ENCODE measurements at regions not wholly inside any gene's neighbourhood (a gene's known extent, or its start where the extent isn't known, plus 50 kb on each side); places are given as distances from the start of the nearest gene placed in this dataset.

GRCh38 chr11:15888556-15889345 lies 467.6 kb downstream of the SOX6 start:
- no peak for DNase-seq (ENCODE audit: low spot score)
- FAIRE-seq, result no peak
- Histone ChIP-seq H3K79me2 (ENCODE audit: insufficient read depth, low read length) (no peaks in the 10 kb centered on the region), H3K4me1 (ENCODE audit: insufficient read depth, low read length) (no peaks in the 10 kb centered on the region), H3K4me2 (ENCODE audit: low read depth, low read length) (no peak overlapping the region), H3K9ac (ENCODE audit: insufficient read depth, low read depth, low read length) (no peak overlapping the region), H2AFZ (ENCODE audit: low read length) (no peak overlapping the region), H3K4me3 (replicated peaks in 1 of 3; ENCODE audit: insufficient read depth in 1 of 3, low read depth in 2 of 3, low read length in 3 of 3) (no peak overlapping the region), H3K27me3 (ENCODE audit: control insufficient read depth in 1 of 2, insufficient read depth in 2 of 2, low read length in 2 of 2) (peaks cover 1 to 14% of the 10 kb centered on the region in 2 experiments; a peak in 3 of 5 replicates), H4K20me1 (ENCODE audit: insufficient read depth, low read length) (no peaks in the 10 kb centered on the region), H3K36me3 (replicated peaks in 1 of 2; ENCODE audit: control insufficient read depth in 1 of 2, insufficient read depth in 2 of 2, low read length in 2 of 2) (no peaks in the 10 kb centered on the region), H3K27ac (ENCODE audit: extremely low read length, insufficient read depth, low read length) (no peak overlapping the region), H3K9me3 (ENCODE audit: low read length) (no peaks in the 10 kb centered on the region)
- no peak for TF ChIP-seq ATAD3A (CRISPR knock-in tag; IDR thresholded peaks at IDR 0.05)
- no peak for TF ChIP-seq ZXDC (CRISPR knock-in tag; IDR thresholded peaks at IDR 0.05)
- TF ChIP-seq KDM6A (CRISPR knock-in tag; IDR thresholded peaks at IDR 0.05; ENCODE audit: low read depth), result no peak
- no peak for TF ChIP-seq ZNF205 (CRISPR knock-in tag; IDR thresholded peaks at IDR 0.05)
- no peak for TF ChIP-seq ZNF253 (CRISPR knock-in tag; IDR thresholded peaks at IDR 0.05; ENCODE audit: borderline replicate concordance)
- TF ChIP-seq ZFP36 (IDR thresholded peaks at IDR 0.05; ENCODE audit: borderline replicate concordance, low read depth, low read length, partially characterized antibody), result no peak
- TF ChIP-seq PTBP1 (IDR thresholded peaks at IDR 0.05; ENCODE audit: low read depth, low read length, poor library complexity, severe bottlenecking), result no peak
- no peak for TF ChIP-seq RBAK (CRISPR knock-in tag; IDR thresholded peaks at IDR 0.05)
- TF ChIP-seq CREM (IDR thresholded peaks at IDR 0.05), result no peak
- TF ChIP-seq CREM (CRISPR knock-in tag; IDR thresholded peaks at IDR 0.05), result no peak
- no peak for TF ChIP-seq SIX4 (CRISPR knock-in tag; IDR thresholded peaks at IDR 0.05)
- no peak for TF ChIP-seq MIER2 (CRISPR knock-in tag; IDR thresholded peaks at IDR 0.05)
- TF ChIP-seq ZNF337 (CRISPR knock-in tag; IDR thresholded peaks at IDR 0.05; ENCODE audit: borderline replicate concordance, low read depth), result no peak
- TF ChIP-seq ZNF234 (CRISPR knock-in tag; conservative IDR thresholded peaks at IDR 0.05), result no peak
- no peak for TF ChIP-seq ZNF589 (CRISPR knock-in tag; conservative IDR thresholded peaks at IDR 0.05)
- no peak for TF ChIP-seq CHD2 (IDR thresholded peaks at IDR 0.05; ENCODE audit: low read depth, low read length)
- no peak for TF ChIP-seq GZF1 (CRISPR knock-in tag; IDR thresholded peaks at IDR 0.05)
- in situ Hi-C loops (cut with HindIII; ENCODE audit: extremely low pct_ligation_motif_present, low pct_unique_long_range_greater_than_20kb), result loop anchor here (25.0 kb wide), 1 partner anchor 101 kb away; no protein-coding TSS in a partner anchor
- no TSS peak for BruUV-seq (replicated peaks)
- POLR2A ChIA-PET, result no interaction called here
- WGBS (ENCODE audit: low lambda C conversion rate), result 0% methylated on average over 2 of the region's 2 CpGs
- intact Hi-C loops (cut with micrococcal nuclease; ENCODE audit: unreplicated experiment), result no loop called here
- no peak for ATAC-seq
- CTCF ChIA-PET (ENCODE audit: low intra/inter-chr PET ratio, low total read pairs), result no interaction called here
